GM20000 (cell line): ENCODE measurements at regions not wholly inside any gene's neighbourhood (a gene's known extent, or its start where the extent isn't known, plus 50 kb on each side); places are given as distances from the start of the nearest gene placed in this dataset.

Experiments
- DNase-seq: peaks from one replicate; pipeline ENCODE4 v3.0.0; 2012; ENCODE audit warnings: low spot score
- TF ChIP-seq, protein P1 (sequence below): IDR thresholded peaks from 2 replicates; pipeline ENCODE4 v1.5.1; 2012; ENCODE audit warnings: mild to moderate bottlenecking, control low read depth; ENCODE audit errors: extremely low read depth, missing control alignments

DNA sequence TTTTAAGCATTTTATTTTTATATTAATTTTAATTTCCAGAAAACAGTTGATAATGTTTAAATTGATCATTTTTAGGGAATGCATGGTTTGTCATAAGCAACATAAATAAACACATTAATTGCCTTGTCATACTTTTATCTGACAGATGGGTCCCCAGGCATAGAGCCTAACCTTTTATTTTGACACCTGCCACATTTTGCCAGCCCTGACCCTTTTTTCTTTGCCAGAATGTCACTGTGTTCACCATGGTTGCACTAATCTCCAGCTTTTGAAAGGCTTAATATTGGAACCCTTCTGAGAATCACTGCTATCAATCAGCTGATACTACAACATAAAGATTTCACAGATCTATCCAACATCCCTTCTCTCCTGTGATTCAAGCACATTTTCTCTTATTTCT, 56.0 kb upstream of the DPYD start:
- DNase-seq = no peak
- TF ChIP-seq, protein P1, sequence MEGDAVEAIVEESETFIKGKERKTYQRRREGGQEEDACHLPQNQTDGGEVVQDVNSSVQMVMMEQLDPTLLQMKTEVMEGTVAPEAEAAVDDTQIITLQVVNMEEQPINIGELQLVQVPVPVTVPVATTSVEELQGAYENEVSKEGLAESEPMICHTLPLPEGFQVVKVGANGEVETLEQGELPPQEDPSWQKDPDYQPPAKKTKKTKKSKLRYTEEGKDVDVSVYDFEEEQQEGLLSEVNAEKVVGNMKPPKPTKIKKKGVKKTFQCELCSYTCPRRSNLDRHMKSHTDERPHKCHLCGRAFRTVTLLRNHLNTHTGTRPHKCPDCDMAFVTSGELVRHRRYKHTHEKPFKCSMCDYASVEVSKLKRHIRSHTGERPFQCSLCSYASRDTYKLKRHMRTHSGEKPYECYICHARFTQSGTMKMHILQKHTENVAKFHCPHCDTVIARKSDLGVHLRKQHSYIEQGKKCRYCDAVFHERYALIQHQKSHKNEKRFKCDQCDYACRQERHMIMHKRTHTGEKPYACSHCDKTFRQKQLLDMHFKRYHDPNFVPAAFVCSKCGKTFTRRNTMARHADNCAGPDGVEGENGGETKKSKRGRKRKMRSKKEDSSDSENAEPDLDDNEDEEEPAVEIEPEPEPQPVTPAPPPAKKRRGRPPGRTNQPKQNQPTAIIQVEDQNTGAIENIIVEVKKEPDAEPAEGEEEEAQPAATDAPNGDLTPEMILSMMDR = no peak
